Gastrocnemius medialis (tissue), 4 donors: ENCODE measurements at regions not wholly inside any gene's neighbourhood (a gene's known extent, or its start where the extent isn't known, plus 50 kb on each side); places are given as distances from the start of the nearest gene placed in this dataset.

Source experiments
- ATAC-seq, 2 donors: fragments of 150-250 bp; one replicate each; pipeline ENCODE4 v1.9.1; 2016
- DNase-seq, 2 donors: peaks; one replicate each; pipeline ENCODE4 v3.0.0-alpha.2; 2019
- H3K27ac ChIP-seq, 4 donors: fragments of 200-600 bp; sonication (generic); 1 replicate in 1 of 4; 2 replicates in 3 of 4; pipeline ENCODE4 v1.5.1; 2016 to 2018; ENCODE audit warnings: mild to moderate bottlenecking in 2 of 4, moderate library complexity in 1 of 4
- H3K27me3 ChIP-seq, 3 donors: fragments of 200-600 bp; sonication (generic) in 2 of 3; 1 replicate in 1 of 3; 2 replicates in 2 of 3; pipeline versions ENCODE4 v1.5.1 to v1.6.0; 2016 to 2019; ENCODE audit warnings: mild to moderate bottlenecking in 1 of 3, moderate library complexity in 1 of 3
- H3K36me3 ChIP-seq, 2 donors: fragments of 200-600 bp; sonication (generic) in 1 of 2; one replicate each; pipeline ENCODE4 v1.5.1; 2017 to 2018
- H3K4me1 ChIP-seq, 2 donors: fragments of 200-600 bp; sonication (generic) in 1 of 2; one replicate each; pipeline ENCODE4 v1.5.1; 2016 to 2017; ENCODE audit warnings: mild to moderate bottlenecking in 2 of 2
- H3K4me3 ChIP-seq, 4 donors: fragments of 200-600 bp; sonication (generic) in 3 of 4; 1 replicate in 1 of 4; 2 replicates in 3 of 4; pipeline ENCODE4 v1.5.1; 2016 to 2019; ENCODE audit warnings: mild to moderate bottlenecking in 2 of 4
- H3K9me3 ChIP-seq, 3 donors: fragments of 200-600 bp; sonication (generic) in 2 of 3; 1 replicate in 1 of 3; 2 replicates in 2 of 3; pipeline ENCODE4 v1.5.1; 2016 to 2019
- CTCF ChIP-seq, 5 experiments: fragments of 450-650 bp in 3 of 5; fragments of 200-600 bp in 2 of 5; sonication (generic) in 2 of 5; IDR thresholded peaks in 4 of 5; conservative IDR thresholded peaks in 1 of 5; 1 replicate in 4 of 5; 2 replicates in 1 of 5; pipeline ENCODE4 v1.5.1; 2016 to 2019; ENCODE audit warnings: antibody characterized with exemption in 5 of 5, mild to moderate bottlenecking in 3 of 5, moderate library complexity in 3 of 5
- POLR2A ChIP-seq, 2 donors: fragments of 450-650 bp; IDR thresholded peaks; one replicate each; pipeline ENCODE4 v1.6.1; 2017; ENCODE audit warnings: antibody characterized with exemption in 2 of 2, mild to moderate bottlenecking in 2 of 2, moderate library complexity in 2 of 2
- in situ Hi-C, 4 donors: fragments of 200-750 bp; cut with MboI; loops; one replicate each; pipeline versions ENCODE4 v1.15.0 to v1.8.0; 2017; ENCODE audit warnings: low sequenced_read_pairs in 4 of 4
- intact Hi-C: fragments of 100-400 bp; cut with DNase I; formaldehyde crosslinking; loops from one replicate; pipeline ENCODE4 v1.15.1; 2023; ENCODE audit warnings: low total_unique reads

- intact Hi-C loops = no loop called here
- Histone ChIP-seq H3K4me3 (no peak overlapping the region), H3K27me3 (peaks cover 9 to 21% (median 12%) of the 10 kb centered on the region in 3 donors), H3K27ac (no peak overlapping the region), H3K4me1 (no peaks in the 10 kb centered on the region), H3K9me3 (no peaks in the 10 kb centered on the region), H3K36me3 (no peaks in the 10 kb centered on the region)
- in situ Hi-C loops = no loop called here
- ATAC-seq = no peak
- DNase-seq = no peak
- TF ChIP-seq CTCF (IDR thresholded peaks at IDR 0.05 in 4 of 5, conservative IDR thresholded peaks at IDR 0.05 in 1 of 5) = no peak
- TF ChIP-seq POLR2A (IDR thresholded peaks at IDR 0.05) = no peak
These were observed 65.0 kb upstream of the ADGRA1 start for GRCh38 chr10:133022776-133023100.

DNA sequence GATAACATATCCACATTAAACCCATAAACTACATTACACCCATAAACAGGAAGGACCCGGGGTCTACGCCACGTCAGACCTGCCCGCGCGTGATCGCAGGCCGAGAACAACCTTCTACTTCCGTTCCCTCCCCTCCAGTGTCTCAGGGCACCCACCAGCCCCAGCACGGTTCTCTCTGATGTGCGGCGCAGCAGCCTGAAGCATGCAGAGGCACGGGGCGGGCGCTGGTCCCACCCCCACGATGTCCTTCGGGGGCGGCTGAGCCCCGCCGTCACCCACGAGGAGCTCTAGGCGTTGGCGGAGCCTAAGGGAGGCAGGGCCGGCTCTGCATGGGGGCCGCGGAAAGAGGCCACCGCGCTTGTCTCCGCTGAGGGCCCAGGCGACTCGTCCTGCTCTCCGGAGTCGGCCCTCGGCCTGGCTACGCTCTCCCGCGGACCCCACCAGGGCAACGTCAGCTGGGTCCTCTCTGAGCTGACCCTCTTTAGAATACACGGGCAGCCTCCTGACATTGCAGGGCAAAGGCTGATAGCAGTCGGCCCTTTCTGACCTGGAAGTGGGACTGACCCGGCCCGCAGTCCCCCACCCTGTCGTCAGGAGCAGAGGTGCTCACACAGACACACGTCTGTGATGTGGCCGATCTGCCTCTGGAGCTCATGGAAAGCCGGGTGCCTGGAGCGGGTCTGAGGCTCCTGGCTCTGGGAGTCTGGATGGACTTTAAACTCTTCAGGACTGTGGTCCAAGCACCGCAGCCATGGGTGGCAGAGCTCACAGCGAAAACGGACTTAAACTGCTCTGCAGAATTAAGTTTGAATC is 65.6 kb upstream of the ADGRA1 start:
- in situ Hi-C loops (no loop called here), intact Hi-C loops (no loop called here)
- no peak for ATAC-seq
- no peak overlapping the region for H3K4me3 ChIP-seq
- H3K9me3 ChIP-seq = no peaks in the 10 kb centered on the region
- no peak for DNase-seq
- peaks cover 9 to 21% (median 12%) of the 10 kb centered on the region in 3 donors for H3K27me3 ChIP-seq
- H3K4me1 ChIP-seq = no peaks in the 10 kb centered on the region
- no peaks in the 10 kb centered on the region for H3K36me3 ChIP-seq
- H3K27ac ChIP-seq = no peak overlapping the region
- TF ChIP-seq POLR2A (IDR thresholded peaks at IDR 0.05) (no peak), CTCF (IDR thresholded peaks at IDR 0.05 in 4 of 5, conservative IDR thresholded peaks at IDR 0.05 in 1 of 5) (no peak)

DNA sequence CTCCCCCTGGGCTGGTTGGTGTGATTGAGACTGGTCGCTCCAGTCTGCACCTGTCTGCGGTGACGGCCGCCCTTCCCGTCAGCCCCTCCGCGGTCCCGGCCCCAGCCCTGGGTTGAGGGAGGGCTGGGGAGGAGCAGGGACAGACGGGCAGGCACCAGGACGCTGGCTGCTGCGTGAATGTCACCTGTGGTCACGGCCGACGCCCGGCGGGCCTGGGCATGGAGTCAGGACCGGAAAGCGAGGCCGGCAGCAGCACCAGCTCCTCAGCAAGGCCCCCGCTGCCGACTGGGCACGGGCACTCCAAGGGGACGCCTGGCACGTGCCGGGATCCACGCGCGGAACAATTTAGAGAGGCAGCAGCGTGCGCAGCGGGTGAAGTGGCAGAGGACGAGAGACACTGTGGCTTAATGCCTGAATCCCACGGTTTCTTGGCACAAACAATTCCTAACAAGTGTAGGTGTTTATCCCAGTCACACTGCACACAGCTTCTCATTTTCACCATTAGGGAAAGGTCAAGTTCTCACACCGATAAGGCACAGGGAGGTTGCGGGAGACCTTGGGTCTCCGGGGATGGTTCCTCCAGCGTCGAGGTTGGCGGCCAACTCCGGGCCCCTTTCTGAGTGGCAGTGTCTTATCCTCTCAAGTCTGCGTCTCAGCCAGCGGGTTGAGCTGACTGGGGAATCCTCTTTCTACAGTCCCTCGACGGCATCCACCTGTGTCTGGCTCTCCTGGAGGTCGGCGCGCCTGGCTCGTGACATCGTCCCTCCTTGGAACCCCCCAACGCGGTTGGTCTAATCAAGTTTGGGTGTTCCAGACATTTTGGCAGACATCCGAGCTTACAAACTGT is 66.4 kb upstream of the ADGRA1 start:
- no peaks in the 10 kb centered on the region for H3K9me3 ChIP-seq
- no peak for DNase-seq
- no peak overlapping the region for H3K4me3 ChIP-seq
- intact Hi-C loops (no loop called here), in situ Hi-C loops (no loop called here)
- no peak for ATAC-seq
- TF ChIP-seq POLR2A (IDR thresholded peaks at IDR 0.05) = no peak
- TF ChIP-seq CTCF (IDR thresholded peaks at IDR 0.05 in 4 of 5, conservative IDR thresholded peaks at IDR 0.05 in 1 of 5) = no peak
- H3K27ac ChIP-seq = no peak overlapping the region
- H3K4me1 ChIP-seq = no peaks in the 10 kb centered on the region
- peaks cover 9 to 21% (median 12%) of the 10 kb centered on the region in 3 donors for H3K27me3 ChIP-seq
- H3K36me3 ChIP-seq = no peaks in the 10 kb centered on the region

DNA sequence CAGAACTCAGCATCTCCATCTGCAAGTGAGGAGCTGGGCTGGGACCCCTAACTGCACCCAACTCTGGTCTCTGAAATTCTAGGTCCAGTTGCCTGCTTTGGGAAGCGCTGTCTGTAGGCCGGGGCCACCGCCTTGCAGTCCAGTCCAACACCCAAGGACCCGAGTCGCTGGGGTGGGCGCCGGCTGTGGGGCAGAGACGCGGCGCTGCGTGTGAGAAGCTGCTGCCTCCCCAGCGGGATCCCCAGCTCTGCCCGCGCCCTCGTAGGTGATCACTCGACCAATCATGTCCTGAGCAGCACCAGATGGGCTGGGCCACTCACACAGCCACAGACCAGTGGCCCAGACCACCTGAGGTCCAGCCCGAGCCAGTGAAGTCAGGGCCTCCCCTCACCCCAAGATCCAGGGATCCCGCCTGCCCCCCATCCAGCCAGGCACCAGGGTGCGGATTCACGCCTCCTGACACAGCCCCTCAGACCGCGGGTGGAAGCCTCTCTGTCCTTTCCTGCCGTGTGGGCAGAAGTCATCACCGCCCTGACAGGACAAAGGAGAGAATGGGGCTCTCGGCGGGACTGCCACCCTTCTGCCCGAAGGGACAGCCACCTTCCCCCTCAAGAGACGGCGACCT is 67.4 kb upstream of the ADGRA1 start:
- H3K4me3 ChIP-seq = no peak overlapping the region
- no peak for DNase-seq
- H3K27me3 ChIP-seq = peaks cover 6 to 21% (median 12%) of the 10 kb centered on the region in 3 donors
- H3K27ac ChIP-seq = no peak overlapping the region
- in situ Hi-C loops (no loop called here), intact Hi-C loops (no loop called here)
- no peaks in the 10 kb centered on the region for H3K36me3 ChIP-seq
- no peaks in the 10 kb centered on the region for H3K9me3 ChIP-seq
- ATAC-seq = no peak
- TF ChIP-seq CTCF (IDR thresholded peaks at IDR 0.05 in 4 of 5, conservative IDR thresholded peaks at IDR 0.05 in 1 of 5) (no peak), POLR2A (IDR thresholded peaks at IDR 0.05) (no peak)
- no peaks in the 10 kb centered on the region for H3K4me1 ChIP-seq
